ENCODE measurements at regions not wholly inside any gene's neighbourhood (a gene's known extent, or its start where the extent isn't known, plus 50 kb on each side); places are given as distances from the start of the nearest gene placed in this dataset.

DNA sequence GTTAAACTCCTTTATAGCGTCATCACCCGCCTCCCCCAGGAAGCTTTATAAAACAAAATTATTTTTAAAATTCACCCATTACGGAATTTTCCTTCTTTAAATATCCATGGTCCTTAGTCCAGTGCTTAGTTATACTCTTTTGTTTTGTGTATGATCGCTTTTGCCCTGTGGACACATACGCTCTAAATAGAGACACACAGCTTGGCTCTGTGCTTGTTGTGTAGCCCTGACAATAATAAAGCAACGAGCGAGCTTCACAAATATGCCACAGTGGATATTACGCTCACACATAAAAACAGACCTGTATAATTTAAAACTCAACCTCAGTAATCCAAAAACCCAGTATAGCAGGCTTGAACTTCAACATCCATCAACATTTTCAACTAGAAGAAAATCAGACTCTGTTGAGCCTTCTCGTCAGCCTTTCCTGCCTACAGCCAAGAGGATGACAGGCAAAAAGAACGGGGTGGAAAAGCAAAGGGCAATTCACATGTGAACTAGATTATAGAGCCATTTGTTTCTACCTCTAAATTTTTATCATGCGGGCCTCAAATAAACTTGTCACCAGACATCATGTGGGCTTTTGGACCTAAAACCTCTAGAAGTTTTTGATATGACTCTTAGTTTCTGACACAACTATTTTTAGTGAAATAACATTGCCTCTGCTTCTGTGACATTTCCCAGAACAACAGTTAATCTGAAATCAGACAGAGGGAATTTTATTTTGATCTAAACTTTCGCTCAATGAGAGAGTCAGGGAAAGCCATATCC is 89.6 kb upstream of the THBS1 start:
- CTCF ChIA-PET (ENCODE audit: partially characterized antibody) = interaction anchor here (1.2 to 1.4 kb wide), 2 partner anchors 21 to 92 kb away, joined by 3 read pairs; no protein-coding TSS in a partner anchor
- Histone ChIP-seq H3K27me3 (replicated peaks in 1 of 4; ENCODE audit: control insufficient read depth in 3 of 4, extremely low read depth in 1 of 4, insufficient read depth in 3 of 4, low read length in 3 of 4) (peaks cover 0 to 1% (median 0%) of the 10 kb centered on the region in 4 experiments; a peak in 1 of 7 replicates), H3K23ac (ENCODE audit: insufficient read length) (no peak overlapping the region), H3K56ac (replicated peaks; ENCODE audit: insufficient read length, low read depth, low read length) (no peak overlapping the region), H3K23me2 (ENCODE audit: low read depth, low read length) (no peaks in the 10 kb centered on the region), H2BK15ac (ENCODE audit: low read length) (no peak overlapping the region), H2BK120ac (replicated peaks; ENCODE audit: low read depth, low read length) (no peak overlapping the region), H2AK5ac (ENCODE audit: low read depth, low read length) (no peak overlapping the region), H3K4me2 (ENCODE audit: insufficient read depth in 1 of 2, low read depth in 2 of 2, low read length in 2 of 2) (no peak overlapping the region), H4K91ac (replicated peaks; ENCODE audit: insufficient read length, low read length) (no peak overlapping the region), H3K9ac (replicated peaks in 1 of 4; ENCODE audit: extremely low read depth in 1 of 4, low read depth in 3 of 4, low read length in 3 of 4) (no peak overlapping the region), H3K4ac (replicated peaks; ENCODE audit: insufficient read length, low read depth, low read length) (no peak overlapping the region), H2BK20ac (ENCODE audit: low read length) (no peak overlapping the region), H3K79me1 (ENCODE audit: low read depth, low read length) (no peaks in the 10 kb centered on the region), H3K9me3 (ENCODE audit: insufficient read depth in 2 of 2, low read depth in 1 of 2, low read length in 1 of 2) (no peaks in the 10 kb centered on the region), H4K8ac (ENCODE audit: extremely low read depth, insufficient read depth, low read length) (no peak overlapping the region), H3K18ac (ENCODE audit: extremely low read depth, low read length) (no peak overlapping the region), H3K79me2 (ENCODE audit: control insufficient read depth in 1 of 2, insufficient read depth in 2 of 2, low read length in 2 of 2) (no peaks in the 10 kb centered on the region), H2BK12ac (ENCODE audit: low read depth, low read length) (no peak overlapping the region), H3K27ac (ENCODE audit: low read depth, low read length) (no peak overlapping the region), H4K5ac (ENCODE audit: insufficient read length, low read depth, low read length) (no peak overlapping the region), H2AFZ (ENCODE audit: low read length) (no peak overlapping the region), H3K36me3 (ENCODE audit: control insufficient read depth in 2 of 4, insufficient read depth in 4 of 4, low read length in 3 of 4) (no peaks in the 10 kb centered on the region), H3K14ac (ENCODE audit: insufficient read length) (no peak overlapping the region), H2BK5ac (ENCODE audit: low read depth, low read length) (no peak overlapping the region), H3K4me1 (replicated peaks in 1 of 4; ENCODE audit: control insufficient read depth in 3 of 4, insufficient read depth in 4 of 4, low read length in 3 of 4) (no peaks in the 10 kb centered on the region), H3K4me3 (ENCODE audit: extremely low read depth in 1 of 4, insufficient read depth in 2 of 4, low read depth in 3 of 4, low read length in 4 of 4) (no peak overlapping the region), H4K20me1 (replicated peaks in 1 of 2; ENCODE audit: control insufficient read depth in 1 of 2, insufficient read depth in 2 of 2, low read length in 2 of 2) (no peaks in the 10 kb centered on the region)
- no peak for TF ChIP-seq SRF (IDR thresholded peaks at IDR 0.05; ENCODE audit: low read depth, low read length)
- TF ChIP-seq SUZ12 (IDR thresholded peaks at IDR 0.05; ENCODE audit: low read length) = no peak
- TF ChIP-seq NRF1 (IDR thresholded peaks at IDR 0.05; ENCODE audit: low read depth, low read length) = no peak
- TF ChIP-seq CEBPB (IDR thresholded peaks at IDR 0.05; ENCODE audit: low read depth, low read length) = no peak
- TF ChIP-seq TAF1 (IDR thresholded peaks at IDR 0.05; ENCODE audit: low read depth, low read length) = no peak
- no peak for TF ChIP-seq SIX5 (IDR thresholded peaks at IDR 0.05; ENCODE audit: low read depth, low read length)
- TF ChIP-seq ZNF274 (IDR thresholded peaks at IDR 0.05; ENCODE audit: borderline replicate concordance, extremely low read depth, low read length) = no peak
- no peak for TF ChIP-seq MAFK (IDR thresholded peaks at IDR 0.05; ENCODE audit: low read depth, low read length)
- TF ChIP-seq PHF8 (conservative IDR thresholded peaks at IDR 0.05; ENCODE audit: low read depth, low read length) = no peak
- TF ChIP-seq JUND (IDR thresholded peaks at IDR 0.05; ENCODE audit: low read length) = no peak
- TF ChIP-seq EGR1 (IDR thresholded peaks at IDR 0.05; ENCODE audit: borderline replicate concordance, low read depth, low read length) = no peak
- no peak for TF ChIP-seq CHD1 (IDR thresholded peaks at IDR 0.05; ENCODE audit: low read depth, low read length)
- no peak for TF ChIP-seq CHD2 (IDR thresholded peaks at IDR 0.05; ENCODE audit: low read length)
- TF ChIP-seq, protein P1, sequence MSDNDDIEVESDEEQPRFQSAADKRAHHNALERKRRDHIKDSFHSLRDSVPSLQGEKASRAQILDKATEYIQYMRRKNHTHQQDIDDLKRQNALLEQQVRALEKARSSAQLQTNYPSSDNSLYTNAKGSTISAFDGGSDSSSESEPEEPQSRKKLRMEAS (IDR thresholded peaks at IDR 0.05) = no peak
- TF ChIP-seq KDM4A (IDR thresholded peaks at IDR 0.05; ENCODE audit: low read depth, low read length, severe bottlenecking) = no peak
- DNase-seq (ENCODE audit: low read depth in 1 of 2, low spot score in 2 of 2) (no peak), FAIRE-seq (no peak)
- WGBS, 2 experiments (ENCODE audit: extremely low coverage in 1 of 2, insufficient coverage in 1 of 2, insufficient read length in 1 of 2, insufficient replicate concordance in 2 of 2, low coverage in 1 of 2, low lambda C conversion rate in 2 of 2, missing lambda C conversion rate in 1 of 2) = 89% methylated on average over 12 of the region's 12 CpGs; no CpG with 5 or more reads in 1 of the 2 experiments
- POLR2A ChIA-PET (ENCODE audit: partially characterized antibody) = no interaction called here
